GM23338 (cell line): ENCODE measurements at regions not wholly inside any gene's neighbourhood (a gene's known extent, or its start where the extent isn't known, plus 50 kb on each side); places are given as distances from the start of the nearest gene placed in this dataset.

Experiments used
- ATAC-seq: fragments of 200-7000 bp; cut with Tn5 transposase; 3 replicates; pipeline ENCODE4 v1.9.1; 2020
- DNase-seq: peaks from one replicate; pipeline ENCODE4 v3.0.0-alpha.2; 2015; ENCODE audit warnings: low spot score
- H2AFZ ChIP-seq: fragments of 200-600 bp; sonication (generic); 2 replicates; pipeline ENCODE4 v1.8.0; 2016; ENCODE audit warnings: antibody characterized with exemption, mild to moderate bottlenecking, moderate library complexity
- H3F3A ChIP-seq: fragments of 200-600 bp; sonication (generic); replicated peaks from 2 replicates; pipeline ENCODE4 v1.8.0; 2017; ENCODE audit warnings: antibody characterized with exemption, mixed run types, low read depth
- H3K27ac ChIP-seq: fragments of 200-600 bp; sonication (generic); 2 replicates; pipeline ENCODE4 v1.6.1; 2016; ENCODE audit warnings: low read depth
- H3K27me3 ChIP-seq: fragments of 200-600 bp; sonication (generic); 2 replicates; pipeline ENCODE4 v1.8.0; 2016; ENCODE audit warnings: mild to moderate bottlenecking, mixed run types, moderate library complexity; ENCODE audit not compliant: insufficient read depth
- H3K36me3 ChIP-seq: fragments of 200-600 bp; sonication (generic); 2 replicates; pipeline ENCODE4 v1.8.0; 2016; ENCODE audit warnings: mild to moderate bottlenecking; ENCODE audit not compliant: insufficient read depth
- H3K4me1 ChIP-seq: fragments of 200-600 bp; sonication (generic); 2 replicates; pipeline ENCODE4 v1.8.0; 2016; ENCODE audit warnings: mild to moderate bottlenecking, moderate library complexity; ENCODE audit not compliant: insufficient read depth
- H3K4me2 ChIP-seq: fragments of 200-600 bp; sonication (generic); 2 replicates; pipeline ENCODE4 v1.7.1; 2017; ENCODE audit warnings: mixed run types
- H3K4me3 ChIP-seq: fragments of 200-600 bp; sonication (generic); 2 replicates; pipeline ENCODE4 v1.6.1; 2016; ENCODE audit warnings: mixed run types
- H3K79me2 ChIP-seq: fragments of 200-600 bp; sonication (generic); replicated peaks from 2 replicates; pipeline ENCODE4 v1.8.0; 2017; ENCODE audit warnings: mild to moderate bottlenecking; ENCODE audit not compliant: insufficient read depth
- H3K9me2 ChIP-seq: fragments of 200-600 bp; sonication (generic); 2 replicates; pipeline ENCODE4 v1.8.0; 2017; ENCODE audit not compliant: insufficient read depth
- H4K20me1 ChIP-seq: fragments of 200-600 bp; sonication (generic); replicated peaks from 2 replicates; pipeline ENCODE4 v1.8.0; 2017; ENCODE audit warnings: mild to moderate bottlenecking; ENCODE audit not compliant: insufficient read depth
- H3K27ac Mint-ChIP-seq: 2 replicates; pipeline ENCODE4 v1.8.0; 2020; ENCODE audit warnings: inconsistent platforms, mild to moderate bottlenecking, moderate library complexity, mixed read lengths
- H3K27me3 Mint-ChIP-seq: 3 replicates; pipeline ENCODE4 v1.8.0; 2022; ENCODE audit warnings: low read depth, mild to moderate bottlenecking, moderate library complexity, mixed read lengths, inconsistent platforms; ENCODE audit not compliant: insufficient read depth, poor library complexity
- H3K36me3 Mint-ChIP-seq: 3 replicates; pipeline ENCODE4 v1.8.0; 2021; ENCODE audit warnings: low read depth, mild to moderate bottlenecking, inconsistent platforms, moderate library complexity, mixed read lengths
- H3K4me1 Mint-ChIP-seq: 3 replicates; pipeline ENCODE4 v1.8.0; 2020; ENCODE audit warnings: mild to moderate bottlenecking, inconsistent platforms, mixed read lengths
- H3K4me3 Mint-ChIP-seq: 3 replicates; pipeline ENCODE4 v1.8.0; 2021; ENCODE audit warnings: moderate library complexity, mild to moderate bottlenecking, inconsistent platforms, mixed read lengths
- H3K9me3 Mint-ChIP-seq: 3 replicates; pipeline ENCODE4 v1.8.0; 2020; ENCODE audit warnings: moderate library complexity, mild to moderate bottlenecking, inconsistent platforms, mixed read lengths
- CREB1 ChIP-seq: fragments of 250-450 bp; sonication (Bioruptor Pico); IDR thresholded peaks from 2 replicates; pipeline ENCODE4 v1.5.0; 2020; ENCODE audit warnings: low read depth, mild to moderate bottlenecking, moderate library complexity
- ETS1 ChIP-seq: IDR thresholded peaks from 2 replicates; pipeline ENCODE4 v1.6.1; 2016; ENCODE audit warnings: antibody characterized with exemption
- EZH2phosphoT487 ChIP-seq: fragments of 200-600 bp; sonication (generic); IDR thresholded peaks from one replicate; pipeline ENCODE4 v1.8.1; 2018; ENCODE audit warnings: antibody characterized with exemption; ENCODE audit not compliant: unreplicated experiment
- NANOG ChIP-seq: IDR thresholded peaks from 2 replicates; pipeline ENCODE4 v1.6.1; 2016; ENCODE audit warnings: antibody characterized with exemption, borderline replicate concordance
- ZNF331 ChIP-seq: fragments of 250-450 bp; sonication (Bioruptor Pico); IDR thresholded peaks from 2 replicates; pipeline ENCODE4 v1.5.0; 2020; ENCODE audit warnings: low read depth, mild to moderate bottlenecking, moderate library complexity
- ZNF462 ChIP-seq: fragments of 250-450 bp; sonication (Bioruptor Pico); IDR thresholded peaks from 2 replicates; pipeline ENCODE4 v1.5.0; 2020; ENCODE audit warnings: mild to moderate bottlenecking, moderate library complexity

- no peak for TF ChIP-seq ZNF462 (CRISPR knock-in tag)
- TF ChIP-seq ZNF331 (CRISPR knock-in tag), result no peak
- TF ChIP-seq CREB1 (CRISPR knock-in tag), result no peak
Observed at GRCh38 chr15:96576596-96576995, 246.1 kb downstream of the NR2F2 start (continued).

DNA sequence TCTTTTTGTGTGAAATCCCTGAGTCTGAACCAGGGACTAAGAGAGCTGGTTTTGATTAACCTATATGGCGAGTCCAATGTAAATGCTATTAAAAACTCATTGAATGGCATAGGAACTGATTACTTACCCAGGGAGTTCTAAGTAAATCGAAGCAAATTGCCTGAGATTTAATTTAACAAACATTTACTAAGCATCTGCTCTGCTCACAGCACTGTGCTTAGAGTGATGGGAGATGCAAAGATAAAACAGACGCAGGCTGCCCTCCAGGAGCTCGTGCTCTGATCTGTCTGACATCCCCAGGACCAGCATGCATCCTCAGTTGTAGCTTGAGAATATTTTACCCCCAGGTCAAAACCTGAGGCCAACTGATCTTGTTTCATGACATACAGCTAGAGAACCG is 247.9 kb downstream of the NR2F2 start:
- H3K9me3 Mint-ChIP-seq, result no peaks in the 10 kb centered on the region
- Histone ChIP-seq H2AFZ (no peak overlapping the region), H3K36me3 (no peaks in the 10 kb centered on the region), H4K20me1 (no peaks in the 10 kb centered on the region), H3K9me2 (no peaks in the 10 kb centered on the region), H3F3A (no peaks in the 10 kb centered on the region), H3K27ac (no peak overlapping the region), H3K27me3 (no peaks in the 10 kb centered on the region), H3K4me1 (peaks cover 12% of the 10 kb centered on the region), H3K79me2 (no peaks in the 10 kb centered on the region), H3K4me2 (no peak overlapping the region), H3K4me3 (no peak overlapping the region)
- no peak overlapping the region for H3K27ac Mint-ChIP-seq
- DNase-seq (no peak), ATAC-seq (no peak)
- peaks cover 16% of the 10 kb centered on the region; the same call in 2 of the 3 replicates for H3K4me1 Mint-ChIP-seq
- no peaks in the 10 kb centered on the region for H3K27me3 Mint-ChIP-seq
- no peaks in the 10 kb centered on the region for H3K36me3 Mint-ChIP-seq
- H3K4me3 Mint-ChIP-seq, result no peak overlapping the region
- no peak for TF ChIP-seq NANOG
- no peak for TF ChIP-seq ETS1
- TF ChIP-seq EZH2phosphoT487, result no peak
- TF ChIP-seq CREB1 (CRISPR knock-in tag), result no peak
- TF ChIP-seq ZNF462 (CRISPR knock-in tag), result no peak
